ENCODE measurements at regions not wholly inside any gene's neighbourhood (a gene's known extent, or its start where the extent isn't known, plus 50 kb on each side); places are given as distances from the start of the nearest gene placed in this dataset.

DNA sequence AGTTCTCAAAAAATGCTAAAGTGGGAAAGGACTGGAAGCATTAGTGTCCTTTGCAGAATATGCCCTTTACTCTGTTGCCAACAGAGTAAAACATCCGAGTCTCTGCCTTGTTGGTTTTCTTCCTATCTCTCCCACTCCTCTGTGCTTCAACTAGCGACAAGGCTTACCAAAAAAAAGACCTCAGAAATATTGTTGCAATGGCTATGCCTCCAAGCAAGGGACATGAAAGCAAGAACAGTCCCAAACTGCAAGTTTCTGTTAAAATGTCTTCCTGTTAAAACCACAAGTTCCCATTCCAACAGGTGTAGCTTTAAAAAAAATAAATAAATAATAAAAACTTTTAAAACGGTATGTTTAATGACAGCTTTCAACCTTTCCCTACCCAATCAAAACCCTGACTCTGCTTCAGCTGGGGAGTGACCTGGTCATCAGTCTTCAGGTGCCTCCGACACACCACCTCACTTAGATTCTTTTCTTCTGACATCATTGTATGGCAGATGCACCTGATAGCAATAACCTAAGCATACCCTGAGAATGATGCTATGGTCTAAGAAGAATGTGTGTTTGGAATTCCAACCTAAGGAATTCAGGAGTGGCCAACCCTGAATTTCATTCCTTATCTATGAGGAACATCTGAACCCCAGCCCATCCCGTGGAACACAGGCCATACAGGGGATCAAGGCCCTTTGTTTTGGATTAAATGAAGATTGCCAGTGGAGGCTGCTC, 81.0 kb downstream of the RPS29 start:
- TF ChIP-seq, protein P1, sequence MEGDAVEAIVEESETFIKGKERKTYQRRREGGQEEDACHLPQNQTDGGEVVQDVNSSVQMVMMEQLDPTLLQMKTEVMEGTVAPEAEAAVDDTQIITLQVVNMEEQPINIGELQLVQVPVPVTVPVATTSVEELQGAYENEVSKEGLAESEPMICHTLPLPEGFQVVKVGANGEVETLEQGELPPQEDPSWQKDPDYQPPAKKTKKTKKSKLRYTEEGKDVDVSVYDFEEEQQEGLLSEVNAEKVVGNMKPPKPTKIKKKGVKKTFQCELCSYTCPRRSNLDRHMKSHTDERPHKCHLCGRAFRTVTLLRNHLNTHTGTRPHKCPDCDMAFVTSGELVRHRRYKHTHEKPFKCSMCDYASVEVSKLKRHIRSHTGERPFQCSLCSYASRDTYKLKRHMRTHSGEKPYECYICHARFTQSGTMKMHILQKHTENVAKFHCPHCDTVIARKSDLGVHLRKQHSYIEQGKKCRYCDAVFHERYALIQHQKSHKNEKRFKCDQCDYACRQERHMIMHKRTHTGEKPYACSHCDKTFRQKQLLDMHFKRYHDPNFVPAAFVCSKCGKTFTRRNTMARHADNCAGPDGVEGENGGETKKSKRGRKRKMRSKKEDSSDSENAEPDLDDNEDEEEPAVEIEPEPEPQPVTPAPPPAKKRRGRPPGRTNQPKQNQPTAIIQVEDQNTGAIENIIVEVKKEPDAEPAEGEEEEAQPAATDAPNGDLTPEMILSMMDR (IDR thresholded peaks at IDR 0.05; ENCODE audit: low read depth, low read length), result no peak
- H3K4me3 ChIP-seq (ENCODE audit: low read depth, low read length), result no peak overlapping the region
- in situ Hi-C loops (cut with HindIII; ENCODE audit: low sequenced_read_pairs), result no loop called here
- no peak for DNase-seq (ENCODE audit: low read depth, low spot score)

DNA sequence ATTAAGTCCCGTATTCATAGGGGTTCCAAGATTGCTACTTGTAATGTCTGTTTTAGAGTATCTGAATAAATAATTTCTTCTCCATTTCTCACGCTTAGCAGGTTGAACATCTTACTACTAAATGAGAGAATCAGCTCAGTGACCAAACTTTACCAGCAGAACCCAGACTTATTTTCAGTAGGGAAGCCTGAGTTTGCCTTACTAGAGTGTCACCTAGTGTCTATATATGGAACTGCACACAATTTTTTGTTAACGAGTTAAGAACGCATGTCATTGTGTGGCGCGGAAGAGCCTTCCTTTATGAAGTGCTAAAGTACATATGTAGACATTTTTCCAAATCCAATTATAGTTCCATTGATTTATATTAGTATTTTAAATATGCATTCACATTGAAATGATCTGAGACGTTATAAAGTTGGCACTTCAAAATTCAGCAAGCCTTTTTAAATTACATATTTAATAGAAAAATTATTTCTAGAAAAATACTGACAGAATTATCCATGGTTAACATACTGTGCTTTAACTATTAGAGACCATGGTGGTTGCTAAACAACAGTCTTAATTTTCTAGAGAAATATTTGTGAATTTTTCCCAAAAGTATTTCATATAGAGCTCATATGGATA, 88.3 kb downstream of the RPS29 start:
- peak; percentile 78 for DNase-seq (ENCODE audit: low read depth, low spot score)
- TF ChIP-seq, protein P1 (IDR thresholded peaks at IDR 0.05; ENCODE audit: low read depth, low read length), result peak; percentile 81
- in situ Hi-C loops (cut with HindIII; ENCODE audit: low sequenced_read_pairs), result no loop called here

DNA sequence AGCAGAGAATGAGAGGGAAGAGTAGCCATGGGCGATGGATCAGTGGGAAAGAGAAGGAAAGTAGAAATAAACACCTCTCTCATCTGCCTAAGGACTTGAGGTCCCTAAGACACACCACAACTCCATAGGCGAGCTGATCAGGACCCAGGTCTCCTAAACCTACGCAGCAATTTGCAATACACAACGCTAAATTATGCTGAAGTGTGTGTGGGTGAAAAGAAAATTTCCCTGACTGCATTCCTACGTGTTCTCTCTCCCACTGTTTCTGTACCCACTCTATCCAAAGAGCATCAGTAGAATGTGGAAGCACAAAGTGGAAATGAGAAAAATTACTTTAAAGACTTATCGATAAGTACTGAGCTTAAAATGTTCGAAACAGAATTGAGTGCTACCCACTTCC, 88.9 kb downstream of the RPS29 start:
- TF ChIP-seq, protein P1 (IDR thresholded peaks at IDR 0.05; ENCODE audit: low read depth, low read length), result no peak
- in situ Hi-C loops (cut with HindIII; ENCODE audit: low sequenced_read_pairs), result no loop called here
- no peak overlapping the region for H3K4me3 ChIP-seq (ENCODE audit: low read depth, low read length)
- DNase-seq (ENCODE audit: low read depth, low spot score), result no peak

More for the DNA sequence above, 88.3 kb downstream of the RPS29 start:
- no peak overlapping the region for H3K4me3 ChIP-seq (ENCODE audit: low read depth, low read length)

DNA sequence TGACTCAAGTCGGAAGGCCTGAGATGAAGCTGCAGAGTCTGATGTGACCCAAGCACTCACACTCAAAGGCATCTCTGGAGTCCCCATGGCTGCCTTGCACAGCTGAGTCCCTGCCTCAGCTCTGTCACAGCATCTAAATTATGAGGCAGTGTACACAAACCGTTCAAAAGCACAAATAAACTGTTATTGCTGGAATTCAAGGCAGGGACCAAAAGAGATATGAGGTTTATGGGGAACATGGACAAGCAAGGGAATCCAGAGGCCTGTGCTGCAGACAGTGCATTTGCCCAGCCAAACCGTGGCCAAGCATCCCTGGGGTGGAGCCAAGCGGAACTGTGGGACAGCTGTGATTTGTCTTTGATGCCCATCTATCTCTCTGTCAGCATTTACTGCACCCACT, 91.3 kb downstream of the RPS29 start:
- DNase-seq (ENCODE audit: low read depth, low spot score), result no peak
- in situ Hi-C loops (cut with HindIII; ENCODE audit: low sequenced_read_pairs), result no loop called here
- no peak overlapping the region for H3K4me3 ChIP-seq (ENCODE audit: low read depth, low read length)
- TF ChIP-seq, protein P1 (IDR thresholded peaks at IDR 0.05; ENCODE audit: low read depth, low read length), result no peak

DNA sequence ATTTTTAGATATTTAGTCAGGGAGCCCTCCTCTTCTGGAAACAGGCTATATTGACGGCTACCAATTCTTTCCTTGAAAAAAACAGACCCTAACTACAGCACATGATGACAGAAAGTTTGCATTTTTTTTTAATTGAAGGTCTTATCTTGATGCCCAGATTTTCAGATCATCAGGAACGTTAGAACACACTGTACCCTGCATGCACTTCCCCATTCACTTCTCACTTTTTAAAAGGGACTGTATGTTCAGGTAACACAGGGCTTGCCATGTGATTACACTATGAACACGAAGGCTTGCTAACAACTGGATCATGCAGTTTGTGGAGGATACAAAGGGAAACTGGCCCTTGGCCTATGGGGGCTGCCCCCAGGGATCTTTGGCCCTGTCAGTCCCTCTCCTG, 92.6 kb downstream of the RPS29 start:
- in situ Hi-C loops (cut with HindIII; ENCODE audit: low sequenced_read_pairs), result no loop called here
- TF ChIP-seq, protein P1 (IDR thresholded peaks at IDR 0.05; ENCODE audit: low read depth, low read length), result no peak
- no peak for DNase-seq (ENCODE audit: low read depth, low spot score)
- H3K4me3 ChIP-seq (ENCODE audit: low read depth, low read length), result no peak overlapping the region

DNA sequence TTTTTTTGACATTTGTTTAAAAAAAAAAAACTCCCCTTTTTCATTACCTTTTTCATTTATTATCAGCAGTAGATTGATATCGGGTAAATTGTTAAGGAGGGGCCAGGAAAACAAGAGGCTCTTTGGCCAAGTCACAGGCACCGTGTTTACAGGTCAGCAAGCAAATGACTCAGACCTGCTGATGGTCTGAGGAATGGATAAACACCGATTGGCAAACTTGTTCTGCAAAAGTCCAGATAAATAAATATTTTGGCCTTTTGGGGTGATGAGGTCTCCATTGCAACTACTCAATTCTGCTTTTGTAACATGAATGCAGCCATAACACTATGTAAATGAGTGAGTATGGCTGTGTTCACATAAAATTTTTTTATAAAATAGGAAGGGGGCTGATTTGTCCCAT, 94.0 kb downstream of the RPS29 start:
- TF ChIP-seq, protein P1 (IDR thresholded peaks at IDR 0.05; ENCODE audit: low read depth, low read length), result no peak
- DNase-seq (ENCODE audit: low read depth, low spot score), result no peak
- no peak overlapping the region for H3K4me3 ChIP-seq (ENCODE audit: low read depth, low read length)

More for the DNA sequence above, 94.0 kb downstream of the RPS29 start:
- in situ Hi-C loops (cut with HindIII; ENCODE audit: low sequenced_read_pairs), result no loop called here
